Globus pallidus (tissue), 1 donor: ENCODE measurements at regions not wholly inside any gene's neighbourhood (a gene's known extent, or its start where the extent isn't known, plus 50 kb on each side); places are given as distances from the start of the nearest gene placed in this dataset.
"Not testable (repeated sequence)": the region's sequence is repeated elsewhere in the genome, so short reads cannot be mapped to it uniquely, and the experiment has no call there.

Experiments used
- DNase-seq: peaks from one replicate; pipeline ENCODE4 v3.0.0-alpha.2; 2015; ENCODE audit warnings: low spot score

- DNase-seq, result no peak
Observed at GRCh38 chr5:168092209-168093185, 198.9 kb upstream of the WWC1 start.

- no peak for DNase-seq
Observed at GRCh38 chr5:168093200-168093910, 198.1 kb upstream of the WWC1 start.

- DNase-seq, result no peak
Observed at GRCh38 chr5:168096525-168096924, 194.9 kb upstream of the WWC1 start.

- no peak for DNase-seq
Observed at GRCh38 chr5:168097876-168098653, 193.4 kb upstream of the WWC1 start.

GRCh38 chr5:168101352-168101751 lies 190.1 kb upstream of the WWC1 start:
- no peak for DNase-seq

GRCh38 chr5:168103018-168103417 lies 188.4 kb upstream of the WWC1 start:
- DNase-seq, result not testable (repeated sequence)

GRCh38 chr5:168104350-168104749 lies 187.1 kb upstream of the WWC1 start:
- DNase-seq, result no peak

GRCh38 chr5:168104811-168105481 lies 186.5 kb upstream of the WWC1 start:
- DNase-seq, result no peak

- no peak for DNase-seq
Observed at GRCh38 chr5:168106008-168106761, 185.3 kb upstream of the WWC1 start.

GRCh38 chr5:168109441-168109840 lies 182.0 kb upstream of the WWC1 start:
- no peak for DNase-seq

GRCh38 chr5:168110384-168110783 lies 181.1 kb upstream of the WWC1 start:
- DNase-seq, result no peak

- DNase-seq, result no peak
Observed at GRCh38 chr5:168110870-168111832, 180.3 kb upstream of the WWC1 start.

GRCh38 chr5:168114444-168115017 lies 176.9 kb upstream of the WWC1 start:
- peak; percentile 16 for DNase-seq

GRCh38 chr5:168117469-168117868 lies 174.0 kb upstream of the WWC1 start:
- no peak for DNase-seq

- DNase-seq, result no peak
Observed at GRCh38 chr5:168118042-168118668, 173.3 kb upstream of the WWC1 start.

- DNase-seq, result no peak
Observed at GRCh38 chr5:168120401-168121137, 170.9 kb upstream of the WWC1 start.

GRCh38 chr5:168121138-168121494 lies 170.3 kb upstream of the WWC1 start:
- no peak for DNase-seq
